Mesodermal cell (in vitro differentiated cells): ENCODE measurements at regions not wholly inside any gene's neighbourhood (a gene's known extent, or its start where the extent isn't known, plus 50 kb on each side); places are given as distances from the start of the nearest gene placed in this dataset.

Source experiments
- H3K27ac ChIP-seq: 2 replicates; pipeline ENCODE4 v1.7.0; 2013; ENCODE audit warnings: mild to moderate bottlenecking, low read depth, low read length, moderate library complexity; ENCODE audit not compliant: severe bottlenecking
- H3K36me3 ChIP-seq: 2 replicates; pipeline ENCODE4 v1.7.1; 2013; ENCODE audit warnings: mild to moderate bottlenecking, low read length, moderate library complexity; ENCODE audit not compliant: control insufficient read depth, insufficient read depth
- H3K4me1 ChIP-seq: one replicate; pipeline ENCODE4 v1.7.1; 2013; ENCODE audit warnings: mild to moderate bottlenecking, low read length; ENCODE audit not compliant: insufficient read depth, control insufficient read depth, poor library complexity, severe bottlenecking
- H3K4me3 ChIP-seq: 2 replicates; pipeline ENCODE4 v1.7.0; 2013; ENCODE audit warnings: low read length, control low read depth, mild to moderate bottlenecking; ENCODE audit not compliant: insufficient read depth, poor library complexity, severe bottlenecking; ENCODE audit errors: extremely low read depth
- H3K9me3 ChIP-seq: 2 replicates; pipeline ENCODE4 v1.7.1; 2013; ENCODE audit warnings: mild to moderate bottlenecking, low read length, moderate library complexity; ENCODE audit not compliant: control insufficient read depth
- WGBS, 2 experiments: methylation state at CpG; one replicate each; pipeline ENCODE4 v1.1.5; 2013; ENCODE audit warnings: missing lambda C conversion rate in 2 of 2; ENCODE audit not compliant: insufficient coverage in 2 of 2; 5-methylcytosine and 5-hydroxymethylcytosine counted together

GRCh38 chr12:67496581-67496980 is 152.0 kb upstream of the DYRK2 start:
- Histone ChIP-seq H3K9me3 (peaks cover 1% of the 10 kb centered on the region), H3K36me3 (no peaks in the 10 kb centered on the region), H3K27ac (no peak overlapping the region), H3K4me1 (no peaks in the 10 kb centered on the region), H3K4me3 (no peak overlapping the region)
- WGBS, 2 experiments = 88% methylated on average over 1 of the region's 2 CpGs; no CpG with 5 or more reads in 1 of the 2 experiments

- 92 to 100% methylated on average over 1 of the region's 1 CpG for WGBS, 2 experiments
- Histone ChIP-seq H3K36me3 (no peaks in the 10 kb centered on the region), H3K27ac (no peak overlapping the region), H3K4me1 (no peaks in the 10 kb centered on the region), H3K4me3 (no peak overlapping the region), H3K9me3 (no peaks in the 10 kb centered on the region)
Measured at GRCh38 chr12:67498991-67499390, 149.6 kb upstream of the DYRK2 start.

GRCh38 chr12:67501362-67501761 is 147.2 kb upstream of the DYRK2 start:
- Histone ChIP-seq H3K27ac (no peak overlapping the region), H3K4me1 (no peaks in the 10 kb centered on the region), H3K4me3 (no peak overlapping the region), H3K36me3 (no peaks in the 10 kb centered on the region), H3K9me3 (no peaks in the 10 kb centered on the region)
- WGBS, 2 experiments = 100% methylated on average over 1 of the region's 2 CpGs

GRCh38 chr12:67504026-67504425 is 144.5 kb upstream of the DYRK2 start:
- Histone ChIP-seq H3K36me3 (no peaks in the 10 kb centered on the region), H3K9me3 (no peaks in the 10 kb centered on the region), H3K27ac (no peak overlapping the region), H3K4me3 (no peak overlapping the region), H3K4me1 (no peaks in the 10 kb centered on the region)
- 73 to 82% methylated on average over 1 of the region's 1 CpG for WGBS, 2 experiments

GRCh38 chr12:67506739-67507138 is 141.8 kb upstream of the DYRK2 start:
- Histone ChIP-seq H3K9me3 (no peaks in the 10 kb centered on the region), H3K4me1 (no peaks in the 10 kb centered on the region), H3K27ac (no peak overlapping the region), H3K4me3 (no peak overlapping the region), H3K36me3 (no peaks in the 10 kb centered on the region)
- 44% methylated on average over 1 of the region's 3 CpGs for WGBS, 2 experiments

GRCh38 chr12:67508830-67509229 is 139.7 kb upstream of the DYRK2 start:
- no peaks in the 10 kb centered on the region for H3K4me1 ChIP-seq
- WGBS, 2 experiments = no CpG with 5 or more reads among the region's 1 CpG
- no peak overlapping the region for H3K27ac ChIP-seq
- no peaks in the 10 kb centered on the region for H3K36me3 ChIP-seq
- no peak overlapping the region for H3K4me3 ChIP-seq
- H3K9me3 ChIP-seq = no peaks in the 10 kb centered on the region

- no peak overlapping the region for H3K27ac ChIP-seq
- WGBS, 2 experiments = 87 to 92% methylated on average over 3 of the region's 4 CpGs
- no peaks in the 10 kb centered on the region for H3K9me3 ChIP-seq
- no peaks in the 10 kb centered on the region for H3K4me1 ChIP-seq
- no peaks in the 10 kb centered on the region for H3K36me3 ChIP-seq
- H3K4me3 ChIP-seq = no peak overlapping the region
Measured at GRCh38 chr12:67509666-67510386, 138.7 kb upstream of the DYRK2 start.

- no peaks in the 10 kb centered on the region for H3K4me1 ChIP-seq
- no peaks in the 10 kb centered on the region for H3K36me3 ChIP-seq
- no peak overlapping the region for H3K4me3 ChIP-seq
- no peak overlapping the region for H3K27ac ChIP-seq
- no peaks in the 10 kb centered on the region for H3K9me3 ChIP-seq
Measured at GRCh38 chr12:67512061-67512460, 136.5 kb upstream of the DYRK2 start.

- 90 to 92% methylated on average over 3 of the region's 3 CpGs for WGBS, 2 experiments
- Histone ChIP-seq H3K4me3 (no peak overlapping the region), H3K27ac (no peak overlapping the region), H3K4me1 (no peaks in the 10 kb centered on the region), H3K9me3 (no peaks in the 10 kb centered on the region), H3K36me3 (no peaks in the 10 kb centered on the region)
Measured at GRCh38 chr12:67514502-67514901, 134.0 kb upstream of the DYRK2 start.

GRCh38 chr12:67515679-67516340 is 132.7 kb upstream of the DYRK2 start:
- Histone ChIP-seq H3K4me3 (no peak overlapping the region), H3K4me1 (no peaks in the 10 kb centered on the region), H3K9me3 (no peaks in the 10 kb centered on the region), H3K27ac (no peak overlapping the region), H3K36me3 (no peaks in the 10 kb centered on the region)
- WGBS, 2 experiments = 92 to 94% methylated on average over 8 to 9 of the region's 10 CpGs

- 79 to 83% methylated on average over 9 to 11 of the region's 16 CpGs for WGBS, 2 experiments
- H3K4me1 ChIP-seq = no peaks in the 10 kb centered on the region
- no peaks in the 10 kb centered on the region for H3K9me3 ChIP-seq
- no peak overlapping the region for H3K4me3 ChIP-seq
- H3K36me3 ChIP-seq = no peaks in the 10 kb centered on the region
- H3K27ac ChIP-seq = no peak overlapping the region
Measured at GRCh38 chr12:67517181-67517887, 131.2 kb upstream of the DYRK2 start.
